ENCODE measurements at regions not wholly inside any gene's neighbourhood (a gene's known extent, or its start where the extent isn't known, plus 50 kb on each side); places are given as distances from the start of the nearest gene placed in this dataset.

DNA sequence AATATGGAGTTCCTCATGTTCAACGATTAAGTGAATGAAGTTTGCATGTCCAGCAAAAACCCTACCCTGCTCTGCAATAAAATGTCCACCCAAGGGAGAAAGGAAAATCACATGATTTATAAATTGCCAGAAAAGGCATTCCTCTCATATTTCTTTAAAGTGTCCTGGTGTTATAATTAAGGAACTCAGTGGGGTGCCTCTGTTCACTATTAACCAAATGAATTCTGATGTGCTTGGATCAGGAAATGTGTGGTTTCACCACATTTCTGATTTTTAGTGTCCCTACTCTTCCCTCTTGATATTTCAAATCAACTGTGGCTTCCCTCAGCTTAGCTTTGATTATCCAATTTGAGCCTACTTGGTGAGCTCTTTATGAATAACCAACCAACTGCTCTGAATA, 208.1 kb downstream of the PHLDA1 start:
- Histone ChIP-seq H3K9me3 (ENCODE audit: control insufficient read depth in 4 of 4, low read length in 3 of 4) (no peaks in the 10 kb centered on the region), H3K4me1 (ENCODE audit: control insufficient read depth in 4 of 4, insufficient read depth in 4 of 4, low read length in 3 of 4) (peaks cover 0 to 3% (median 0%) of the 10 kb centered on the region in 4 donors), H3K36me3 (ENCODE audit: control insufficient read depth in 4 of 4, insufficient read depth in 3 of 4, low read depth in 1 of 4, low read length in 3 of 4) (no peaks in the 10 kb centered on the region), H3K27ac (ENCODE audit: low read depth in 1 of 2, low read length in 2 of 2) (no peak overlapping the region), H3K27me3 (ENCODE audit: control insufficient read depth in 4 of 4, insufficient read depth in 4 of 4, low read length in 3 of 4) (no peaks in the 10 kb centered on the region), H3K4me3 (ENCODE audit: low read depth in 1 of 3, low read length in 3 of 3) (no peak overlapping the region), H3K9ac (ENCODE audit: low read depth in 1 of 2, low read length in 2 of 2) (no peak overlapping the region)
- WGBS: 90% methylated on average over 1 of the region's 1 CpG
- no peak for DNase-seq (ENCODE audit: low spot score)
- TF ChIP-seq, protein P1, sequence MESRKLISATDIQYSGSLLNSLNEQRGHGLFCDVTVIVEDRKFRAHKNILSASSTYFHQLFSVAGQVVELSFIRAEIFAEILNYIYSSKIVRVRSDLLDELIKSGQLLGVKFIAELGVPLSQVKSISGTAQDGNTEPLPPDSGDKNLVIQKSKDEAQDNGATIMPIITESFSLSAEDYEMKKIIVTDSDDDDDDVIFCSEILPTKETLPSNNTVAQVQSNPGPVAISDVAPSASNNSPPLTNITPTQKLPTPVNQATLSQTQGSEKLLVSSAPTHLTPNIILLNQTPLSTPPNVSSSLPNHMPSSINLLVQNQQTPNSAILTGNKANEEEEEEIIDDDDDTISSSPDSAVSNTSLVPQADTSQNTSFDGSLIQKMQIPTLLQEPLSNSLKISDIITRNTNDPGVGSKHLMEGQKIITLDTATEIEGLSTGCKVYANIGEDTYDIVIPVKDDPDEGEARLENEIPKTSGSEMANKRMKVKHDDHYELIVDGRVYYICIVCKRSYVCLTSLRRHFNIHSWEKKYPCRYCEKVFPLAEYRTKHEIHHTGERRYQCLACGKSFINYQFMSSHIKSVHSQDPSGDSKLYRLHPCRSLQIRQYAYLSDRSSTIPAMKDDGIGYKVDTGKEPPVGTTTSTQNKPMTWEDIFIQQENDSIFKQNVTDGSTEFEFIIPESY (IDR thresholded peaks at IDR 0.05): no peak
- no peak for TF ChIP-seq SP1 (IDR thresholded peaks at IDR 0.05)
- TF ChIP-seq CTCF (IDR thresholded peaks at IDR 0.05; ENCODE audit: low read depth, low read length, missing input control): no peak
- TF ChIP-seq JUND (IDR thresholded peaks at IDR 0.05): no peak
- TF ChIP-seq ATF3 (IDR thresholded peaks at IDR 0.05): no peak
- no peak for TF ChIP-seq HNF4G (IDR thresholded peaks at IDR 0.05)
- no peak for TF ChIP-seq REST (IDR thresholded peaks at IDR 0.05)
- TF ChIP-seq EGR1 (IDR thresholded peaks at IDR 0.05; ENCODE audit: low read depth in 2 of 2): no peak
- TF ChIP-seq GABPA (IDR thresholded peaks at IDR 0.05 in 1 of 2, conservative IDR thresholded peaks at IDR 0.05 in 1 of 2): no peak
- no peak for TF ChIP-seq YY1 (IDR thresholded peaks at IDR 0.05)
- no peak for TF ChIP-seq RAD21 (IDR thresholded peaks at IDR 0.05)

DNA sequence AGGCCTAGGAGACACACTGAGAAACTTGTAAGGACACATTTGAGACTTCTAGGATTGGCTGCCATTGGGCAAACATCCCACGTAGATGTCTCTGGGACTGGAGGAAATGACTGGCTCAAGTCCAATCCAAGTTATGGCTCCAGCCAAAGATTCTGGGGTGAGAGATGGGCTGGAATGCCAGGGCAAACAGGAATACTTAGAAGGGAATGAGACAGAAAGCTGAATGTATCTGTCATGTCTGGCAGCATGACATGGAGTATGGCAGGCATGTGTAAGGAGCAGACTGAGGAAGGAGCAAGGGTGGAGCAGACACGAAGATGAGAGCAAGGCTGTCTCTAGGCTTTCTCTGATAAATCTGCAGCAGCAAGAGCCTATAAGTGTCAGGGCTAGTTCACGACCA, 209.2 kb downstream of the PHLDA1 start:
- Histone ChIP-seq H3K4me1 (ENCODE audit: control insufficient read depth in 4 of 4, insufficient read depth in 4 of 4, low read length in 3 of 4) (peaks cover 0 to 3% (median 0%) of the 10 kb centered on the region in 4 donors), H3K27ac (ENCODE audit: low read depth in 1 of 2, low read length in 2 of 2) (no peak overlapping the region), H3K27me3 (ENCODE audit: control insufficient read depth in 4 of 4, insufficient read depth in 4 of 4, low read length in 3 of 4) (no peaks in the 10 kb centered on the region), H3K36me3 (ENCODE audit: control insufficient read depth in 4 of 4, insufficient read depth in 3 of 4, low read depth in 1 of 4, low read length in 3 of 4) (no peaks in the 10 kb centered on the region), H3K9me3 (ENCODE audit: control insufficient read depth in 4 of 4, low read length in 3 of 4) (no peaks in the 10 kb centered on the region), H3K4me3 (ENCODE audit: low read depth in 1 of 3, low read length in 3 of 3) (no peak overlapping the region), H3K9ac (ENCODE audit: low read depth in 1 of 2, low read length in 2 of 2) (no peak overlapping the region)
- no peak for DNase-seq (ENCODE audit: low spot score)
- WGBS: 90% methylated on average over 3 of the region's 3 CpGs
- no peak for TF ChIP-seq RXRA (IDR thresholded peaks at IDR 0.05)
- no peak for TF ChIP-seq SP1 (IDR thresholded peaks at IDR 0.05)
- no peak for TF ChIP-seq MAX (IDR thresholded peaks at IDR 0.05)
- no peak for TF ChIP-seq FOXA1 (IDR thresholded peaks at IDR 0.05)
- TF ChIP-seq YY1 (IDR thresholded peaks at IDR 0.05): no peak
- TF ChIP-seq REST (IDR thresholded peaks at IDR 0.05): no peak
- TF ChIP-seq, protein P1 (IDR thresholded peaks at IDR 0.05): no peak
- no peak for TF ChIP-seq JUND (IDR thresholded peaks at IDR 0.05)
- TF ChIP-seq FOXA2 (IDR thresholded peaks at IDR 0.05): no peak
- no peak for TF ChIP-seq TAF1 (conservative IDR thresholded peaks at IDR 0.05)
- no peak for TF ChIP-seq GABPA (IDR thresholded peaks at IDR 0.05 in 1 of 2, conservative IDR thresholded peaks at IDR 0.05 in 1 of 2)
- no peak for TF ChIP-seq ATF3 (IDR thresholded peaks at IDR 0.05)

All from liver (tissue), 8 donors.